ENCODE measurements at regions not wholly inside any gene's neighbourhood (a gene's known extent, or its start where the extent isn't known, plus 50 kb on each side); places are given as distances from the start of the nearest gene placed in this dataset.

GRCh38 chr10:42351745-42352144 lies 286.6 kb downstream of the ZNF33B start:
- no peak for TF ChIP-seq POLR2A (IDR thresholded peaks at IDR 0.05)
- no peak for TF ChIP-seq CTCF (IDR thresholded peaks at IDR 0.05)
